H1 (cell line): ENCODE measurements at regions not wholly inside any gene's neighbourhood (a gene's known extent, or its start where the extent isn't known, plus 50 kb on each side); places are given as distances from the start of the nearest gene placed in this dataset.
A peak's percentile ranks its signal among the peaks of the same experiment; 100 is the strongest.

Experiments
- CTCF ChIA-PET: fragments of 300-600 bp; sonication (Branson Sonifier 250); formaldehyde crosslinking; loops from one replicate; lab custom pipeline; 2021; ENCODE audit not compliant: partially characterized antibody; lab: Charles Lee
- POLR2A ChIA-PET: fragments of 300-600 bp; sonication (Branson Sonifier 250); formaldehyde crosslinking; loops from one replicate; lab custom pipeline; 2021; ENCODE audit warnings: inconsistent platforms; ENCODE audit not compliant: partially characterized antibody; lab: Charles Lee
- DNase-seq, 2 experiments: peaks; one replicate each; pipeline versions ENCODE4 v3.0.0 to v3.0.0-alpha.2; 2010 to 2022; ENCODE audit warnings: low spot score in 2 of 2, low read depth in 1 of 2, mixed read lengths in 1 of 2
- FAIRE-seq: peaks from 2 replicates; lab custom pipeline; 2011; peaks lifted over from hg19 to GRCh38; lab: Jason Lieb, UNC
- H2AFZ ChIP-seq: 2 replicates; pipeline ENCODE4 v1.8.1; 2012; ENCODE audit warnings: low read length, inconsistent platforms
- H2AK5ac ChIP-seq: 2 replicates; pipeline ENCODE4 v1.6.1; 2013; ENCODE audit warnings: low read depth, low read length
- H2BK120ac ChIP-seq: replicated peaks from 2 replicates; pipeline ENCODE3; 2013; ENCODE audit warnings: low read depth, low read length, inconsistent platforms
- H2BK12ac ChIP-seq: 2 replicates; pipeline ENCODE4 v1.6.1; 2013; ENCODE audit warnings: low read depth, low read length
- H2BK15ac ChIP-seq: 2 replicates; pipeline ENCODE4 v1.6.1; 2013; ENCODE audit warnings: low read length
- H2BK20ac ChIP-seq: 2 replicates; pipeline ENCODE4 v1.6.1; 2013; ENCODE audit warnings: low read length
- H2BK5ac ChIP-seq: 2 replicates; pipeline ENCODE4 v1.6.1; 2013; ENCODE audit warnings: low read depth, low read length
- H3K14ac ChIP-seq: 2 replicates; pipeline ENCODE4 v1.6.1; 2013; ENCODE audit warnings: inconsistent platforms; ENCODE audit not compliant: insufficient read length
- H3K18ac ChIP-seq: 2 replicates; pipeline ENCODE4 v1.6.1; 2013; ENCODE audit warnings: low read length; ENCODE audit errors: extremely low read depth
- H3K23ac ChIP-seq: 2 replicates; pipeline ENCODE4 v1.6.1; 2013; ENCODE audit warnings: inconsistent platforms; ENCODE audit not compliant: insufficient read length
- H3K23me2 ChIP-seq: 2 replicates; pipeline ENCODE4 v1.6.1; 2013; ENCODE audit warnings: low read depth, low read length
- H3K27ac ChIP-seq: 2 replicates; pipeline ENCODE4 v1.6.1; 2011; ENCODE audit warnings: low read depth, low read length, inconsistent platforms
- H3K27me3 ChIP-seq, 4 experiments: replicated peaks in 1 of 4; 1 replicate in 1 of 4; 2 replicates in 3 of 4; pipeline versions ENCODE4 v1.6.1 to v1.8.1; 2011 to 2013; ENCODE audit warnings: low read length in 3 of 4, mild to moderate bottlenecking in 3 of 4, inconsistent platforms in 2 of 4, mixed read lengths in 2 of 4, moderate library complexity in 1 of 4; ENCODE audit not compliant: control insufficient read depth in 3 of 4, insufficient read depth in 3 of 4; ENCODE audit errors: extremely low read depth in 1 of 4
- H3K36me3 ChIP-seq, 4 experiments: 2 replicates each; pipeline versions ENCODE4 v1.6.1 to v1.8.1; 2011 to 2013; ENCODE audit warnings: mild to moderate bottlenecking in 4 of 4, low read length in 3 of 4, moderate library complexity in 2 of 4, control low read depth in 1 of 4, inconsistent platforms in 1 of 4; ENCODE audit not compliant: insufficient read depth in 4 of 4, control insufficient read depth in 2 of 4
- H3K4ac ChIP-seq: replicated peaks from 2 replicates; pipeline ENCODE3; 2013; ENCODE audit warnings: low read length, low read depth, mixed read lengths, inconsistent platforms; ENCODE audit not compliant: insufficient read length
- H3K4me1 ChIP-seq, 4 experiments: replicated peaks in 1 of 4; 1 replicate in 1 of 4; 2 replicates in 3 of 4; pipeline versions ENCODE4 v1.6.1 to v1.8.1; 2011 to 2013; ENCODE audit warnings: low read length in 3 of 4, inconsistent platforms in 2 of 4, mixed read lengths in 1 of 4; ENCODE audit not compliant: insufficient read depth in 4 of 4, control insufficient read depth in 3 of 4
- H3K4me2 ChIP-seq, 2 experiments: 2 replicates each; pipeline versions ENCODE4 v1.6.1 to v1.8.1; 2011 to 2013; ENCODE audit warnings: low read depth in 2 of 2, low read length in 2 of 2, control low read depth in 1 of 2, inconsistent platforms in 1 of 2, mild to moderate bottlenecking in 1 of 2; ENCODE audit not compliant: insufficient read depth in 1 of 2
- H3K4me3 ChIP-seq, 4 experiments: fragments of 200-600, 300-600 bp in 1 of 4; sonication (generic), shearing (Covaris generic), sonication (Bioruptor Twin) in 1 of 4; 2 replicates each; pipeline versions ENCODE4 v1.5.1 to v1.8.1; 2011 to 2016; ENCODE audit warnings: low read length in 4 of 4, low read depth in 3 of 4, control low read depth in 2 of 4, inconsistent platforms in 2 of 4, mild to moderate bottlenecking in 2 of 4, mixed read lengths in 1 of 4, moderate library complexity in 1 of 4; ENCODE audit not compliant: insufficient read depth in 2 of 4; ENCODE audit errors: extremely low read depth in 1 of 4
- H3K56ac ChIP-seq: replicated peaks from 2 replicates; pipeline ENCODE3; 2013; ENCODE audit warnings: low read depth, mild to moderate bottlenecking, mixed read lengths, low read length, inconsistent platforms; ENCODE audit not compliant: insufficient read length
- H3K79me1 ChIP-seq: 2 replicates; pipeline ENCODE4 v1.6.1; 2013; ENCODE audit warnings: low read depth, low read length, control low read depth
- H3K79me2 ChIP-seq, 2 experiments: 2 replicates each; pipeline versions ENCODE4 v1.6.1 to v1.8.1; 2012 to 2013; ENCODE audit warnings: low read length in 2 of 2, mild to moderate bottlenecking in 2 of 2, inconsistent platforms in 1 of 2; ENCODE audit not compliant: insufficient read depth in 2 of 2, control insufficient read depth in 1 of 2
- H3K9ac ChIP-seq, 4 experiments: replicated peaks in 1 of 4; 1 replicate in 1 of 4; 2 replicates in 3 of 4; pipeline versions ENCODE4 v1.6.1 to v1.8.1; 2011 to 2013; ENCODE audit warnings: low read depth in 3 of 4, low read length in 3 of 4, control low read depth in 2 of 4, mild to moderate bottlenecking in 2 of 4, moderate library complexity in 2 of 4, inconsistent platforms in 1 of 4; ENCODE audit errors: extremely low read depth in 1 of 4
- H3K9me3 ChIP-seq, 2 experiments: 2 replicates each; pipeline versions ENCODE4 v1.6.1 to v1.8.1; 2012 to 2013; ENCODE audit warnings: mild to moderate bottlenecking in 2 of 2, moderate library complexity in 2 of 2, control low read depth in 1 of 2, inconsistent platforms in 1 of 2, low read depth in 1 of 2, low read length in 1 of 2, mixed read lengths in 1 of 2; ENCODE audit not compliant: insufficient read depth in 2 of 2
- H4K20me1 ChIP-seq, 2 experiments: replicated peaks in 1 of 2; 2 replicates each; pipeline versions ENCODE3 to v1.8.1; 2011 to 2013; ENCODE audit warnings: inconsistent platforms in 2 of 2, low read length in 2 of 2, mild to moderate bottlenecking in 1 of 2; ENCODE audit not compliant: insufficient read depth in 2 of 2, control insufficient read depth in 1 of 2
- H4K5ac ChIP-seq: 2 replicates; pipeline ENCODE4 v1.6.1; 2013; ENCODE audit warnings: low read length, low read depth, mixed read lengths, inconsistent platforms; ENCODE audit not compliant: insufficient read length
- H4K8ac ChIP-seq: 2 replicates; pipeline ENCODE4 v1.8.0; 2013; ENCODE audit warnings: mild to moderate bottlenecking, moderate library complexity, low read length, inconsistent platforms; ENCODE audit not compliant: insufficient read depth; ENCODE audit errors: extremely low read depth
- H4K91ac ChIP-seq: replicated peaks from 2 replicates; pipeline ENCODE3; 2013; ENCODE audit warnings: low read length, mixed read lengths, inconsistent platforms; ENCODE audit not compliant: insufficient read length
- RAD21 ChIP-seq, 2 experiments: IDR thresholded peaks in 1 of 2; conservative IDR thresholded peaks in 1 of 2; 2 replicates each; pipeline ENCODE4 v1.6.1; 2011; ENCODE audit warnings: low read depth in 2 of 2, low read length in 2 of 2, improper control_type of control experiment in 1 of 2, inconsistent platforms in 1 of 2, mild to moderate bottlenecking in 1 of 2, moderate library complexity in 1 of 2
- SIN3A ChIP-seq, 2 experiments: IDR thresholded peaks in 1 of 2; conservative IDR thresholded peaks in 1 of 2; 2 replicates each; pipeline ENCODE4 v1.6.1; 2011 to 2012; ENCODE audit warnings: low read length in 2 of 2, improper control_type of control experiment in 1 of 2, low read depth in 1 of 2, mild to moderate bottlenecking in 1 of 2
- TEAD4 ChIP-seq: IDR thresholded peaks from 2 replicates; pipeline ENCODE4 v1.6.1; 2012; ENCODE audit warnings: low read depth, low read length, inconsistent platforms, mixed read lengths
- USF2 ChIP-seq: IDR thresholded peaks from 2 replicates; pipeline ENCODE4 v1.6.1; 2011; ENCODE audit warnings: low read length, improper control_type of control experiment
- WGBS, 2 experiments: shearing (Covaris generic) in 1 of 2; methylation state at CpG; one replicate each; pipeline versions ENCODE4 v1.1.6 to v1.1.7; 2013 to 2015; ENCODE audit warnings: low lambda C conversion rate in 2 of 2, mixed read lengths in 2 of 2, inconsistent platforms in 1 of 2, low coverage in 1 of 2, missing lambda C conversion rate in 1 of 2; ENCODE audit not compliant: insufficient replicate concordance in 2 of 2, insufficient coverage in 1 of 2, insufficient read length in 1 of 2; ENCODE audit errors: extremely low coverage in 1 of 2, missing lambda C conversion rate in 1 of 2; 5-methylcytosine and 5-hydroxymethylcytosine counted together
- TF ChIP-seq, protein P1 (sequence below), 3 experiments: IDR thresholded peaks; 1 replicate in 2 of 3; 2 replicates in 1 of 3; pipeline versions ENCODE4 v1.5.1 to v1.6.1; 2011; ENCODE audit warnings: low read length in 3 of 3, mild to moderate bottlenecking in 3 of 3, inconsistent platforms in 2 of 3, low read depth in 1 of 3, moderate library complexity in 1 of 3; ENCODE audit not compliant: insufficient read depth in 1 of 3; ENCODE audit errors: control extremely low read depth in 1 of 3

GRCh38 chr5:113682497-113683136 lies 169.1 kb downstream of the YTHDC2 start:
- no peak overlapping the region for H3K27ac ChIP-seq
- no peak overlapping the region for H2BK120ac ChIP-seq
- H3K4me3 ChIP-seq: no peak overlapping the region
- no peak overlapping the region for H2BK12ac ChIP-seq
- H3K23ac ChIP-seq: no peak overlapping the region
- no peak overlapping the region for H2BK5ac ChIP-seq
- no peak overlapping the region for H3K4me2 ChIP-seq
- no peak for TF ChIP-seq SIN3A (conservative IDR thresholded peaks at IDR 0.05 in 1 of 2, IDR thresholded peaks at IDR 0.05 in 1 of 2; ENCODE audit: low read depth in 1 of 2, low read length in 2 of 2)
- peak; percentile 49 to 53 for TF ChIP-seq RAD21 (IDR thresholded peaks at IDR 0.05 in 1 of 2, conservative IDR thresholded peaks at IDR 0.05 in 1 of 2; ENCODE audit: low read depth in 2 of 2, low read length in 2 of 2)
- TF ChIP-seq TEAD4: peak; percentile 60; the same call in 1 of the 2 replicates
- TF ChIP-seq, protein P1, sequence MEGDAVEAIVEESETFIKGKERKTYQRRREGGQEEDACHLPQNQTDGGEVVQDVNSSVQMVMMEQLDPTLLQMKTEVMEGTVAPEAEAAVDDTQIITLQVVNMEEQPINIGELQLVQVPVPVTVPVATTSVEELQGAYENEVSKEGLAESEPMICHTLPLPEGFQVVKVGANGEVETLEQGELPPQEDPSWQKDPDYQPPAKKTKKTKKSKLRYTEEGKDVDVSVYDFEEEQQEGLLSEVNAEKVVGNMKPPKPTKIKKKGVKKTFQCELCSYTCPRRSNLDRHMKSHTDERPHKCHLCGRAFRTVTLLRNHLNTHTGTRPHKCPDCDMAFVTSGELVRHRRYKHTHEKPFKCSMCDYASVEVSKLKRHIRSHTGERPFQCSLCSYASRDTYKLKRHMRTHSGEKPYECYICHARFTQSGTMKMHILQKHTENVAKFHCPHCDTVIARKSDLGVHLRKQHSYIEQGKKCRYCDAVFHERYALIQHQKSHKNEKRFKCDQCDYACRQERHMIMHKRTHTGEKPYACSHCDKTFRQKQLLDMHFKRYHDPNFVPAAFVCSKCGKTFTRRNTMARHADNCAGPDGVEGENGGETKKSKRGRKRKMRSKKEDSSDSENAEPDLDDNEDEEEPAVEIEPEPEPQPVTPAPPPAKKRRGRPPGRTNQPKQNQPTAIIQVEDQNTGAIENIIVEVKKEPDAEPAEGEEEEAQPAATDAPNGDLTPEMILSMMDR (IDR thresholded peaks at IDR 0.05; ENCODE audit: control extremely low read depth in 1 of 3, insufficient read depth in 1 of 3, low read depth in 1 of 3, low read length in 3 of 3): peak in 1 of 3 experiments; percentile 45; a peak in 2 of 4 replicates
- TF ChIP-seq USF2: no peak
- no peaks in the 10 kb centered on the region for H3K27me3 ChIP-seq
- H3K9ac ChIP-seq: no peak overlapping the region
- H3K23me2 ChIP-seq: no peaks in the 10 kb centered on the region
- H3K9me3 ChIP-seq: no peaks in the 10 kb centered on the region
- H4K20me1 ChIP-seq: no peaks in the 10 kb centered on the region
- no peak overlapping the region for H2BK20ac ChIP-seq
- no peak overlapping the region for H3K4ac ChIP-seq
- H3K36me3 ChIP-seq: no peaks in the 10 kb centered on the region
- no peaks in the 10 kb centered on the region for H3K79me2 ChIP-seq
- no peak overlapping the region for H2BK15ac ChIP-seq
- ChIA-PET POLR2A (interaction anchor here (1.2 kb wide), 1 partner anchor 11 kb away, joined by 3 read pairs; no protein-coding TSS in a partner anchor), CTCF (interaction anchor here (0.6 to 7.4 kb wide), 40 partner anchors 9 to 1100 kb away, joined by 3 to 61 read pairs (median 3); no protein-coding TSS in a partner anchor)
- H3K4me1 ChIP-seq: peaks cover 2 to 6% (median 3%) of the 10 kb centered on the region in 4 experiments; a peak in 4 of 7 replicates
- no peak overlapping the region for H4K91ac ChIP-seq
- H2AK5ac ChIP-seq: no peak overlapping the region
- DNase-seq (no peak), FAIRE-seq (peak; percentile 63)
- H2AFZ ChIP-seq: no peak overlapping the region
- H3K18ac ChIP-seq: no peak overlapping the region
- H4K5ac ChIP-seq: no peak overlapping the region
- no peaks in the 10 kb centered on the region for H3K79me1 ChIP-seq
- H4K8ac ChIP-seq: no peak overlapping the region
- WGBS, 2 experiments: 69% methylated on average over 7 of the region's 7 CpGs; no CpG with 5 or more reads in 1 of the 2 experiments
- H3K14ac ChIP-seq: no peak overlapping the region
- no peak overlapping the region for H3K56ac ChIP-seq
